ENCODE measurements at regions not wholly inside any gene's neighbourhood (a gene's known extent, or its start where the extent isn't known, plus 50 kb on each side); places are given as distances from the start of the nearest gene placed in this dataset.

GRCh38 chr7:155885167-155886155, 73.2 kb upstream of the SHH start:
- TF ChIP-seq, protein P1, sequence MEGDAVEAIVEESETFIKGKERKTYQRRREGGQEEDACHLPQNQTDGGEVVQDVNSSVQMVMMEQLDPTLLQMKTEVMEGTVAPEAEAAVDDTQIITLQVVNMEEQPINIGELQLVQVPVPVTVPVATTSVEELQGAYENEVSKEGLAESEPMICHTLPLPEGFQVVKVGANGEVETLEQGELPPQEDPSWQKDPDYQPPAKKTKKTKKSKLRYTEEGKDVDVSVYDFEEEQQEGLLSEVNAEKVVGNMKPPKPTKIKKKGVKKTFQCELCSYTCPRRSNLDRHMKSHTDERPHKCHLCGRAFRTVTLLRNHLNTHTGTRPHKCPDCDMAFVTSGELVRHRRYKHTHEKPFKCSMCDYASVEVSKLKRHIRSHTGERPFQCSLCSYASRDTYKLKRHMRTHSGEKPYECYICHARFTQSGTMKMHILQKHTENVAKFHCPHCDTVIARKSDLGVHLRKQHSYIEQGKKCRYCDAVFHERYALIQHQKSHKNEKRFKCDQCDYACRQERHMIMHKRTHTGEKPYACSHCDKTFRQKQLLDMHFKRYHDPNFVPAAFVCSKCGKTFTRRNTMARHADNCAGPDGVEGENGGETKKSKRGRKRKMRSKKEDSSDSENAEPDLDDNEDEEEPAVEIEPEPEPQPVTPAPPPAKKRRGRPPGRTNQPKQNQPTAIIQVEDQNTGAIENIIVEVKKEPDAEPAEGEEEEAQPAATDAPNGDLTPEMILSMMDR (IDR thresholded peaks at IDR 0.05; ENCODE audit: insufficient read depth, low read length, poor library complexity, severe bottlenecking), result no peak
- TF ChIP-seq EZH2phosphoT487 (conservative IDR thresholded peaks at IDR 0.05; ENCODE audit: low read length), result no peak
